ENCODE measurements at regions not wholly inside any gene's neighbourhood (a gene's known extent, or its start where the extent isn't known, plus 50 kb on each side); places are given as distances from the start of the nearest gene placed in this dataset.

GRCh38 chr19:20860339-20860738 is 62.7 kb upstream of the ZNF85 start:
- TF ChIP-seq CTCF (IDR thresholded peaks at IDR 0.05) (no peak), POLR2A (IDR thresholded peaks at IDR 0.05) (no peak)

Data from heart left ventricle (tissue), 13 donors.